Karpas-422 (cell line): ENCODE measurements at regions not wholly inside any gene's neighbourhood (a gene's known extent, or its start where the extent isn't known, plus 50 kb on each side); places are given as distances from the start of the nearest gene placed in this dataset.

Experiments used
- DNase-seq: peaks from one replicate; pipeline ENCODE4 v3.0.0-alpha.2; 2015
- H2AFZ ChIP-seq: fragments of 200-600 bp; sonication (generic); 2 replicates; pipeline ENCODE4 v1.6.1; 2014; ENCODE audit warnings: antibody characterized with exemption, low read length, mixed read lengths
- H3K27ac ChIP-seq: fragments of 200-600 bp; sonication (generic); 2 replicates; pipeline ENCODE4 v1.5.1; 2014; ENCODE audit warnings: mild to moderate bottlenecking, low read length, moderate library complexity
- H3K27me3 ChIP-seq: fragments of 200-600 bp; sonication (generic); 2 replicates; pipeline ENCODE4 v1.6.1; 2014; ENCODE audit warnings: low read length, mixed read lengths
- H3K36me3 ChIP-seq: fragments of 200-600 bp; sonication (generic); 2 replicates; pipeline ENCODE4 v1.6.1; 2014; ENCODE audit warnings: low read length, mixed read lengths; ENCODE audit not compliant: insufficient read depth
- H3K4me1 ChIP-seq: fragments of 200-600 bp; sonication (generic); 2 replicates; pipeline ENCODE4 v1.6.1; 2014; ENCODE audit warnings: mild to moderate bottlenecking, low read length, mixed read lengths
- H3K4me2 ChIP-seq: fragments of 200-600 bp; sonication (generic); 2 replicates; pipeline ENCODE4 v1.6.1; 2014; ENCODE audit warnings: low read length, low read depth, mild to moderate bottlenecking; ENCODE audit not compliant: poor library complexity, severe bottlenecking
- H3K4me3 ChIP-seq: fragments of 200-600 bp; sonication (generic); 2 replicates; pipeline ENCODE4 v1.5.1; 2014; ENCODE audit warnings: mild to moderate bottlenecking, antibody characterized with exemption, low read length, mixed read lengths
- H3K79me2 ChIP-seq: fragments of 200-600 bp; sonication (generic); 2 replicates; pipeline ENCODE4 v1.6.1; 2014; ENCODE audit warnings: mild to moderate bottlenecking, low read length, mixed read lengths
- H3K9ac ChIP-seq: fragments of 200-600 bp; sonication (generic); 2 replicates; pipeline ENCODE4 v1.6.0; 2014; ENCODE audit warnings: low read length
- H3K9me2 ChIP-seq: fragments of 200-600 bp; sonication (generic), shearing (Covaris generic); replicated peaks from 2 replicates; pipeline ENCODE4 v1.6.0; 2014; ENCODE audit warnings: mild to moderate bottlenecking, low read length, moderate library complexity; ENCODE audit not compliant: insufficient read depth
- H3K9me3 ChIP-seq: fragments of 300-700, 200-600 bp; sonication (generic); 2 replicates; pipeline ENCODE4 v1.6.1; 2014; ENCODE audit warnings: low read length, mixed read lengths
- H4K20me1 ChIP-seq: fragments of 200-600 bp; sonication (generic); 2 replicates; pipeline ENCODE4 v1.6.1; 2014; ENCODE audit warnings: mild to moderate bottlenecking, antibody characterized with exemption, low read length, low read depth; ENCODE audit not compliant: insufficient read depth

GRCh38 chr10:131742500-131742951, 158.3 kb upstream of the PPP2R2D start:
- Histone ChIP-seq H3K4me1 (no peaks in the 10 kb centered on the region), H2AFZ (no peak overlapping the region), H3K27ac (no peak overlapping the region), H3K4me2 (no peak overlapping the region), H3K79me2 (no peaks in the 10 kb centered on the region), H3K36me3 (no peaks in the 10 kb centered on the region), H3K9ac (no peak overlapping the region), H3K9me3 (no peaks in the 10 kb centered on the region), H3K4me3 (no peak overlapping the region), H3K9me2 (no peaks in the 10 kb centered on the region), H4K20me1 (no peaks in the 10 kb centered on the region), H3K27me3 (no peaks in the 10 kb centered on the region)
- no peak for DNase-seq

- no peaks in the 10 kb centered on the region for H3K4me1 ChIP-seq
- no peak overlapping the region for H3K9ac ChIP-seq
- no peak overlapping the region for H3K4me2 ChIP-seq
- no peak overlapping the region for H3K4me3 ChIP-seq
- H3K36me3 ChIP-seq = no peaks in the 10 kb centered on the region
- no peaks in the 10 kb centered on the region for H3K79me2 ChIP-seq
- no peaks in the 10 kb centered on the region for H3K27me3 ChIP-seq
- H2AFZ ChIP-seq = no peak overlapping the region
- no peaks in the 10 kb centered on the region for H3K9me3 ChIP-seq
- no peaks in the 10 kb centered on the region for H3K9me2 ChIP-seq
- H3K27ac ChIP-seq = no peak overlapping the region
- no peak for DNase-seq
- no peaks in the 10 kb centered on the region for H4K20me1 ChIP-seq
These were observed 157.3 kb upstream of the PPP2R2D start for GRCh38 chr10:131743190-131744151.

GRCh38 chr10:131744346-131744745, 156.5 kb upstream of the PPP2R2D start:
- H3K9me2 ChIP-seq = no peaks in the 10 kb centered on the region
- no peaks in the 10 kb centered on the region for H3K36me3 ChIP-seq
- no peak overlapping the region for H3K4me2 ChIP-seq

GRCh38 chr10:131745591-131745990, 155.2 kb upstream of the PPP2R2D start:
- no peak overlapping the region for H2AFZ ChIP-seq
- no peaks in the 10 kb centered on the region for H3K9me2 ChIP-seq
- no peak for DNase-seq
- H4K20me1 ChIP-seq = no peaks in the 10 kb centered on the region
- no peaks in the 10 kb centered on the region for H3K9me3 ChIP-seq
- H3K36me3 ChIP-seq = no peaks in the 10 kb centered on the region
- H3K9ac ChIP-seq = no peak overlapping the region
- no peak overlapping the region for H3K27ac ChIP-seq
- H3K27me3 ChIP-seq = no peaks in the 10 kb centered on the region
- no peaks in the 10 kb centered on the region for H3K4me1 ChIP-seq
- H3K79me2 ChIP-seq = no peaks in the 10 kb centered on the region
- H3K4me2 ChIP-seq = no peak overlapping the region
- H3K4me3 ChIP-seq = no peak overlapping the region

More at GRCh38 chr10:131744346-131744745, 156.5 kb upstream of the PPP2R2D start:
- H3K27ac ChIP-seq = no peak overlapping the region
- H3K79me2 ChIP-seq = no peaks in the 10 kb centered on the region
- no peak overlapping the region for H2AFZ ChIP-seq
- no peaks in the 10 kb centered on the region for H3K4me1 ChIP-seq
- no peak overlapping the region for H3K9ac ChIP-seq
- H3K4me3 ChIP-seq = no peak overlapping the region
- DNase-seq = no peak
- no peaks in the 10 kb centered on the region for H4K20me1 ChIP-seq
- H3K27me3 ChIP-seq = no peaks in the 10 kb centered on the region
- no peaks in the 10 kb centered on the region for H3K9me3 ChIP-seq

- Histone ChIP-seq H3K9me2 (no peaks in the 10 kb centered on the region), H3K79me2 (no peaks in the 10 kb centered on the region), H3K4me3 (no peak overlapping the region), H3K9me3 (no peaks in the 10 kb centered on the region), H2AFZ (no peak overlapping the region), H3K9ac (no peak overlapping the region), H3K4me2 (no peak overlapping the region), H3K36me3 (no peaks in the 10 kb centered on the region), H4K20me1 (no peaks in the 10 kb centered on the region), H3K27ac (no peak overlapping the region), H3K4me1 (no peaks in the 10 kb centered on the region), H3K27me3 (no peaks in the 10 kb centered on the region)
- no peak for DNase-seq
These were observed 154.5 kb upstream of the PPP2R2D start for GRCh38 chr10:131746241-131746711.

GRCh38 chr10:131746785-131747184, 154.0 kb upstream of the PPP2R2D start:
- Histone ChIP-seq H3K9me3 (no peaks in the 10 kb centered on the region), H3K36me3 (no peaks in the 10 kb centered on the region), H3K9ac (no peak overlapping the region), H3K27me3 (no peaks in the 10 kb centered on the region), H2AFZ (no peak overlapping the region), H3K4me1 (no peaks in the 10 kb centered on the region), H3K27ac (no peak overlapping the region), H4K20me1 (no peaks in the 10 kb centered on the region), H3K79me2 (no peaks in the 10 kb centered on the region), H3K4me2 (no peak overlapping the region), H3K4me3 (no peak overlapping the region), H3K9me2 (no peaks in the 10 kb centered on the region)
- DNase-seq = no peak

- H3K9ac ChIP-seq = no peak overlapping the region
These were observed 153.6 kb upstream of the PPP2R2D start for GRCh38 chr10:131747251-131747650.

GRCh38 chr10:131747791-131748190, 153.0 kb upstream of the PPP2R2D start:
- Histone ChIP-seq H3K4me2 (no peak overlapping the region), H3K27ac (no peak overlapping the region), H4K20me1 (no peaks in the 10 kb centered on the region), H3K4me1 (no peaks in the 10 kb centered on the region), H3K79me2 (no peaks in the 10 kb centered on the region), H3K9me3 (no peaks in the 10 kb centered on the region), H3K36me3 (no peaks in the 10 kb centered on the region), H3K4me3 (no peak overlapping the region), H3K27me3 (no peaks in the 10 kb centered on the region), H3K9me2 (no peaks in the 10 kb centered on the region), H2AFZ (no peak overlapping the region), H3K9ac (no peak overlapping the region)
- no peak for DNase-seq

More at GRCh38 chr10:131747251-131747650, 153.6 kb upstream of the PPP2R2D start:
- Histone ChIP-seq H2AFZ (no peak overlapping the region), H3K79me2 (no peaks in the 10 kb centered on the region), H4K20me1 (no peaks in the 10 kb centered on the region), H3K27me3 (no peaks in the 10 kb centered on the region), H3K4me3 (no peak overlapping the region), H3K9me2 (no peaks in the 10 kb centered on the region), H3K36me3 (no peaks in the 10 kb centered on the region), H3K4me1 (no peaks in the 10 kb centered on the region), H3K4me2 (no peak overlapping the region), H3K9me3 (no peaks in the 10 kb centered on the region), H3K27ac (no peak overlapping the region)
- DNase-seq = no peak
